KMS-11 (cell line): ENCODE measurements at regions not wholly inside any gene's neighbourhood (a gene's known extent, or its start where the extent isn't known, plus 50 kb on each side); places are given as distances from the start of the nearest gene placed in this dataset.

Experiments used
- H2AFZ ChIP-seq: fragments of 200-600 bp; sonication (generic); 2 replicates; pipeline ENCODE4 v1.6.1; 2016; ENCODE audit warnings: antibody characterized with exemption, mixed run types, low read depth
- H3K27ac ChIP-seq: fragments of 200-600 bp; sonication (generic); 2 replicates; pipeline ENCODE4 v1.6.1; 2016; ENCODE audit warnings: mild to moderate bottlenecking, mixed run types
- H3K27me3 ChIP-seq: fragments of 200-600 bp; sonication (generic); 2 replicates; pipeline ENCODE4 v1.6.1; 2017; ENCODE audit warnings: mild to moderate bottlenecking, low read depth, mixed run types, moderate library complexity; ENCODE audit not compliant: insufficient read depth
- H3K36me3 ChIP-seq: fragments of 200-600 bp; sonication (generic); 2 replicates; pipeline ENCODE4 v1.6.1; 2017; ENCODE audit warnings: mild to moderate bottlenecking, mixed run types; ENCODE audit not compliant: insufficient read depth
- H3K4me1 ChIP-seq: fragments of 200-600 bp; sonication (generic); 2 replicates; pipeline ENCODE4 v1.6.1; 2016; ENCODE audit warnings: mild to moderate bottlenecking, low read depth, mixed run types; ENCODE audit not compliant: poor library complexity, severe bottlenecking
- H3K4me2 ChIP-seq: fragments of 200-600 bp; sonication (generic); 2 replicates; pipeline ENCODE4 v1.7.0; 2016; ENCODE audit warnings: mild to moderate bottlenecking, mixed run types
- H3K4me3 ChIP-seq: fragments of 200-600 bp; sonication (generic); IDR thresholded peaks from 2 replicates; pipeline ENCODE4 v1.6.1; 2017; ENCODE audit warnings: low read depth, low read length, mixed read lengths; ENCODE audit not compliant: insufficient read depth
- H3K79me2 ChIP-seq: fragments of 200-600 bp; sonication (generic); 2 replicates; pipeline ENCODE4 v1.6.1; 2016; ENCODE audit warnings: low read depth, mixed run types; ENCODE audit not compliant: insufficient read depth
- H3K9ac ChIP-seq: fragments of 200-600 bp; sonication (generic); 2 replicates; pipeline ENCODE4 v1.6.1; 2016; ENCODE audit warnings: mild to moderate bottlenecking, mixed run types
- H4K20me1 ChIP-seq: fragments of 200-600 bp; sonication (generic); 2 replicates; pipeline ENCODE4 v1.6.1; 2016; ENCODE audit warnings: mild to moderate bottlenecking, mixed run types; ENCODE audit not compliant: insufficient read depth
- CTCF ChIP-seq: fragments of 200-600 bp; sonication (generic); conservative IDR thresholded peaks from 2 replicates; pipeline ENCODE4 v1.6.1; 2017; ENCODE audit warnings: low read depth, mild to moderate bottlenecking, antibody characterized with exemption, low read length, moderate library complexity, mixed read lengths

DNA sequence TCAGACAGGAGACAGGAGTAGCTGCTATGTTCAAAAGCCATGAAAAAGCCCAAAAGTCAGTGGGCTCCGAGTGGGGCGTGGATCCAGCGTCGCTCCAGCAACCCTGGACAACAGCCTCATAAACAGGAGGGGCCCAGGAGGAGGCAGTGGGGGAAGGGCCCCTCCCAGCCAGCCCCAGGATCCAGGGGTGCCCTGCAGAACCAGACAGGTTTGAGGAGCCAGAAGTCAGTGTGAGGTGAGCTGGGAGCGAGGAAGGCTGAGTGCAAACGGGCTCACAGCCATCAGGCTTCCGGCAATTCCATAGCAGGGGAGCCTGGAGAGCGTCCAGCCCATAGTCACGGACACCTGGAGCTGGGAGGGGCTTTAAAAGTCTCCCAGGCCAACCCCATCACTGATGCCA is 217.7 kb downstream of the MN1 start:
- H3K4me1 ChIP-seq = no peaks in the 10 kb centered on the region
- no peak overlapping the region for H3K4me3 ChIP-seq
- no peaks in the 10 kb centered on the region for H3K79me2 ChIP-seq
- H3K9ac ChIP-seq = no peak overlapping the region
- H3K27me3 ChIP-seq = peaks cover 19% of the 10 kb centered on the region; the same call in 1 of the 2 replicates
- no peak for TF ChIP-seq CTCF
- no peak overlapping the region for H3K27ac ChIP-seq
- H2AFZ ChIP-seq = no peak overlapping the region
- no peak overlapping the region for H3K4me2 ChIP-seq
- H3K36me3 ChIP-seq = no peaks in the 10 kb centered on the region
- H4K20me1 ChIP-seq = no peaks in the 10 kb centered on the region

DNA sequence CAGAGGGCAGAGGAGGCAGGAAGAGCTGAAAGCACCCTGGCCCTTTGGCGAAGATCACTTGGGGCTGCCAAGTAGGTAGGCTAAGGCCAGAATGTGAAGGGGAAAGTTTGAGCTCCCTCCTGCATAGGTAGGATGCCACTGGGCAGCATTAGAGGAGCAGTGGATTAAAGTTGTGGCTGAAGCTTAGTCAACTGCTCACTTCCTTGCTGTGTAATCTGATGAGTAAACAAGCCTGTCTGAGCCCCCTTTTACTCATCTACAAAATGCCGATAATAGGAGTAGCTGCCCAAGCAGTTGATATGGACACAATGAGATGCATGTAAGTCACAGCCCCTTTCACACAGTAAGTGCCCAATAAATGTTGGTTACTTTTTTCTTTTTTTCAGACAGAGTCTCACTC is 216.4 kb downstream of the MN1 start:
- no peak for TF ChIP-seq CTCF
- H3K4me3 ChIP-seq = no peak overlapping the region
- no peak overlapping the region for H3K9ac ChIP-seq
- H3K79me2 ChIP-seq = no peaks in the 10 kb centered on the region
- no peaks in the 10 kb centered on the region for H3K4me1 ChIP-seq
- H4K20me1 ChIP-seq = no peaks in the 10 kb centered on the region
- H3K27ac ChIP-seq = no peak overlapping the region
- no peak overlapping the region for H2AFZ ChIP-seq
- no peaks in the 10 kb centered on the region for H3K36me3 ChIP-seq
- no peak overlapping the region for H3K4me2 ChIP-seq
- H3K27me3 ChIP-seq = peaks cover 19% of the 10 kb centered on the region; the same call in 1 of the 2 replicates

DNA sequence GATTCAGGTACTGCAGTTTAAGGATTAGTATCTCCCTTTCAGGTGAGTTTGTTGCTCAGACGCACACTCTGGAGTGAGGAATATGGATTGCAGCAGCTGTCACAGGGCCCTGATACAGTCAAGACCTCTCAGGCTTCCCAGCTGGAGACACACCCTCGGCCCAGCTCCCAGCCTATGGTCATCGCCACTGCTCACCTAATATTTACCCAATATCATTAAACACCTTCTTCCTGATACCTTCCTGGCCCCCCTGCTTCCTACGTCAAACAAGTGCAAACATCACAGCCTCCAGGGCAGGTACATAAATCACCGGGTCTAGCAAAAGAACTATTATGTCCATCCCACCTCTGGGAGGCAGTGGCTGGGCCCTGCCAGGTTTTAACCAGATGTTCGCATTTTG is 213.3 kb downstream of the MN1 start:
- Histone ChIP-seq H3K4me1 (no peaks in the 10 kb centered on the region), H3K4me3 (no peak overlapping the region), H3K4me2 (no peak overlapping the region), H2AFZ (no peak overlapping the region), H3K27me3 (peaks cover 18% of the 10 kb centered on the region; the same call in 1 of the 2 replicates), H3K36me3 (no peaks in the 10 kb centered on the region), H3K79me2 (no peaks in the 10 kb centered on the region), H3K9ac (no peak overlapping the region), H3K27ac (no peak overlapping the region), H4K20me1 (no peaks in the 10 kb centered on the region)
- TF ChIP-seq CTCF = no peak

DNA sequence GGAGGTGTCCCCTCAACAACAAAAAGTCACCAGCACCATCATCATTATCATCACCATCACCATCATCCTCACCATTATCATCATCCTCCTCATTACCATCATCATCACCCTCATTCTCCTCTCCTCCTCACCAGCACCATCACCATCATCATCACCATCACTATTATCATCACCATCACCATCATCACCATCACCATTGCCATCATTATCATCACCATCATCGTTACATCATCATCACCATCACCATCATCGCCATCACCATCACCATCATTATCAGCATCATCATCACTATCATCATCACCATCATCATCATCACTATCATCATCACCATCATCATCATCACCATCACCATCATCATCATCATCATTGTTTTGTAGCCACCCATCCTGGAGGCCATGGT is 212.6 kb downstream of the MN1 start:
- H3K4me2 ChIP-seq = no peak overlapping the region
- no peaks in the 10 kb centered on the region for H4K20me1 ChIP-seq
- TF ChIP-seq CTCF = no peak
- H3K36me3 ChIP-seq = no peaks in the 10 kb centered on the region
- H3K4me1 ChIP-seq = no peaks in the 10 kb centered on the region
- H3K9ac ChIP-seq = no peak overlapping the region
- H2AFZ ChIP-seq = no peak overlapping the region
- H3K4me3 ChIP-seq = no peak overlapping the region
- H3K79me2 ChIP-seq = no peaks in the 10 kb centered on the region
- peaks cover 18% of the 10 kb centered on the region; the same call in 1 of the 2 replicates for H3K27me3 ChIP-seq
- H3K27ac ChIP-seq = no peak overlapping the region
